ENCODE measurements at regions not wholly inside any gene's neighbourhood (a gene's known extent, or its start where the extent isn't known, plus 50 kb on each side); places are given as distances from the start of the nearest gene placed in this dataset.

DNA sequence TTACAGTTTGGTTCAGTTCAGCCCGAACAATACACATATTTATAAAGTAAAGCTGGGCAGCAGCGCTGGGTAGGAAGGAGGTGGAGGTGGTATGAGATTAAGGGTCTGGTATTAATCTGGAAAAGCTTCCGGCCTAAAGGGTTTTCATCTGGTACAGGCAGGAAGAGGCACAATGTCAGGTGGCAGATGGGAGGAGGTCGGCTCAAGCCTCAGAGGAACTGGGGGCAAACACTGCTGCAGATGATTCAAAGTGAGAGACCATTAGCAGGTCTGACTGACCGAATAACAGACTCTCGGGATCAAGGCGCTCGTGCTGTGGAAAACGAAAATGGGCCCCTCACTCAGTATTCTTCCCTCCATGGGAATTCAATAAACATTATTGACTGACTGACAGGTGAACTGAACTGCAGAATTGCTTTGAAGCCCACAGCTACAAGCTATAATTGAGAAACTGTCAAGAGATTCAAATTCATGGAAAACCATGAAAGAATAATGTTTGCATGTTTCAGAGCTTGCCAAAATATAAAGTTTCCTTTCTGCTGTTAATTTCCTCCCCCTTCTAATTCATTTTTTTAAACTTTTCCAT is 75.3 kb downstream of the TMEM167A start:
- Histone ChIP-seq H3K27ac (no peak overlapping the region), H3K9me3 (no peaks in the 10 kb centered on the region), H3K36me3 (no peaks in the 10 kb centered on the region), H3K4me3 (no peak overlapping the region), H3K4me1 (no peaks in the 10 kb centered on the region), H3K27me3 (no peaks in the 10 kb centered on the region)
- intact Hi-C loops (cut with DNase I; ENCODE audit: low total_unique reads) (no loop called here), in situ Hi-C loops (cut with MboI; ENCODE audit: low pct_ligation_motif_present in 1 of 4, low pct_unique_long_range_greater_than_20kb in 1 of 4, low sequenced_read_pairs in 3 of 4) (no loop called here)
- 77 to 83% methylated on average over 9 of the region's 9 CpGs for WGBS, 2 donors (ENCODE audit: low coverage in 1 of 2)
- no peak for TF ChIP-seq EP300 (IDR thresholded peaks at IDR 0.05; ENCODE audit: low read depth)
- no peak for DNase-seq

DNA sequence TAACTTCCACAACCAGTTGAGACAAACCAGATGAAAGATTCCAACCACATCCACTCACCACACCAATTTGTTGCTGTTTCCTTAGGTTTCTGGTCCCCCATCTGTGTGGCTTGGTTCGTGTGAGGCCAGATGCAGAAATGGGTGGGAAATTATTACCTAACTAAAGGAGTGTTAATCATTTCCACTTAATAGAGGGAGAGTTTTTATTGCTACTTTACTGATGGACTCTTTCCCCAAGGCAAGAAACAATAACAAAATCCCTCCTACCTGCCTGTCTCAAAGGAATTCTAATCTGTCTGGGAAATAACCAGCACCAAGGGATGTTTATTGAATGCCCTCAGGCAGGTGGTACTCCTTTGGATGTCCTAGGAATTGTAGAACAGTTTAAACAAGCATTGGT is 76.3 kb downstream of the TMEM167A start:
- Histone ChIP-seq H3K36me3 (no peaks in the 10 kb centered on the region), H3K27ac (no peak overlapping the region), H3K4me3 (no peak overlapping the region), H3K4me1 (no peaks in the 10 kb centered on the region), H3K27me3 (no peaks in the 10 kb centered on the region), H3K9me3 (no peaks in the 10 kb centered on the region)
- 67 to 70% methylated on average over 1 of the region's 1 CpG for WGBS, 2 donors (ENCODE audit: low coverage in 1 of 2)
- in situ Hi-C loops (cut with MboI; ENCODE audit: low pct_ligation_motif_present in 1 of 4, low pct_unique_long_range_greater_than_20kb in 1 of 4, low sequenced_read_pairs in 3 of 4) (no loop called here), intact Hi-C loops (cut with DNase I; ENCODE audit: low total_unique reads) (no loop called here)
- TF ChIP-seq EP300 (IDR thresholded peaks at IDR 0.05; ENCODE audit: low read depth), result no peak
- no peak for TF ChIP-seq POLR2AphosphoS5 (IDR thresholded peaks at IDR 0.05)
- TF ChIP-seq, protein P1, sequence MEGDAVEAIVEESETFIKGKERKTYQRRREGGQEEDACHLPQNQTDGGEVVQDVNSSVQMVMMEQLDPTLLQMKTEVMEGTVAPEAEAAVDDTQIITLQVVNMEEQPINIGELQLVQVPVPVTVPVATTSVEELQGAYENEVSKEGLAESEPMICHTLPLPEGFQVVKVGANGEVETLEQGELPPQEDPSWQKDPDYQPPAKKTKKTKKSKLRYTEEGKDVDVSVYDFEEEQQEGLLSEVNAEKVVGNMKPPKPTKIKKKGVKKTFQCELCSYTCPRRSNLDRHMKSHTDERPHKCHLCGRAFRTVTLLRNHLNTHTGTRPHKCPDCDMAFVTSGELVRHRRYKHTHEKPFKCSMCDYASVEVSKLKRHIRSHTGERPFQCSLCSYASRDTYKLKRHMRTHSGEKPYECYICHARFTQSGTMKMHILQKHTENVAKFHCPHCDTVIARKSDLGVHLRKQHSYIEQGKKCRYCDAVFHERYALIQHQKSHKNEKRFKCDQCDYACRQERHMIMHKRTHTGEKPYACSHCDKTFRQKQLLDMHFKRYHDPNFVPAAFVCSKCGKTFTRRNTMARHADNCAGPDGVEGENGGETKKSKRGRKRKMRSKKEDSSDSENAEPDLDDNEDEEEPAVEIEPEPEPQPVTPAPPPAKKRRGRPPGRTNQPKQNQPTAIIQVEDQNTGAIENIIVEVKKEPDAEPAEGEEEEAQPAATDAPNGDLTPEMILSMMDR (IDR thresholded peaks at IDR 0.05), result no peak
- TF ChIP-seq POLR2A (IDR thresholded peaks at IDR 0.05), result no peak
- no peak for DNase-seq

DNA sequence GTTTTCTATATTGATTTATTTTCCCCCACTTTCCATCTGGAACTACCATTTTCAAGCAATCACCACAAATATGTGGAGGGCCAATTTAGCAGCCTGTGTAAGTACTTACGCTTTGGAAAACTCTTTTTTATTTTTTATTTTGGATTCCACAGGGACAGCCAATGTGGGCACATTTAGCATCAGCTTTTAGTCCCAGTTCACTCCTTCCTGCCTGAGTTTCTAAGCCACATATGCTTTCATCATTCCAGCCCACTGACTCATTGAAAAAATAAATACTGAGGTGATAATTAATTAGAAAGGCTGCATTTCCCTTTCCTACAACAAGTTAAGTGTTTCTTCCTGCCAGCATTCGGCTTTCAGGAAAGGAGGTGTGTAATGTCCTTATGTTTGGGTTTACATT is 76.8 kb downstream of the TMEM167A start:
- in situ Hi-C loops (cut with MboI; ENCODE audit: low pct_ligation_motif_present in 1 of 4, low pct_unique_long_range_greater_than_20kb in 1 of 4, low sequenced_read_pairs in 3 of 4), result no loop called here
- Histone ChIP-seq H3K36me3 (no peaks in the 10 kb centered on the region), H3K4me3 (no peak overlapping the region), H3K4me1 (no peaks in the 10 kb centered on the region), H3K27ac (no peak overlapping the region), H3K27me3 (no peaks in the 10 kb centered on the region), H3K9me3 (no peaks in the 10 kb centered on the region)
- intact Hi-C loops (cut with DNase I; ENCODE audit: low total_unique reads), result no loop called here
- no peak for DNase-seq
- WGBS, 2 donors (ENCODE audit: low coverage in 1 of 2), result 72% methylated on average over 2 of the region's 2 CpGs
- TF ChIP-seq, protein P1 (IDR thresholded peaks at IDR 0.05), result no peak
- TF ChIP-seq EP300 (IDR thresholded peaks at IDR 0.05; ENCODE audit: low read depth) (no peak), POLR2A (IDR thresholded peaks at IDR 0.05) (no peak), POLR2AphosphoS5 (IDR thresholded peaks at IDR 0.05) (no peak)

DNA sequence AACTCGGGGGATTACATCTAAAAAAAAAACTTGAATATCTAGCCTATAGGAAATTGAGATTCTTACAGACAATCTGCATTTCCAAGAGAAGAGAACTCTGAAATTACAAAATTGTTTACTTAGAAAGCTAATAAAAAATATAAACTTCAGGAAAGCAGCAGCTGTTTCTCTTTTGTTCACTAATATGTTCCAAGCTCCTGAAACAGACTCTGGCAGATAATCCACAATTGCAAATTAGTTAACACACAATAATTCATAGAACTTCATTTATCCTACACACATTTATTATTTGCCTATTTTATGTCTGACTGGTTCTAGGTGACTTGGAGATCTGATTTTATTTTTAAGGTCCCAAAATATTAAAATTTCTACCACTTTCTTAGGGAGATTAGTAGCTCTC is 83.8 kb downstream of the TMEM167A start:
- no peaks in the 10 kb centered on the region for H3K9me3 ChIP-seq
- H3K36me3 ChIP-seq, result no peaks in the 10 kb centered on the region
- H3K4me3 ChIP-seq, result no peak overlapping the region
- 59% methylated on average over 1 of the region's 1 CpG for WGBS, 2 donors (ENCODE audit: low coverage in 1 of 2)
- intact Hi-C loops (cut with DNase I; ENCODE audit: low total_unique reads) (no loop called here), in situ Hi-C loops (cut with MboI; ENCODE audit: low pct_ligation_motif_present in 1 of 4, low pct_unique_long_range_greater_than_20kb in 1 of 4, low sequenced_read_pairs in 3 of 4) (no loop called here)
- H3K27ac ChIP-seq, result no peak overlapping the region
- TF ChIP-seq, protein P1 (IDR thresholded peaks at IDR 0.05), result no peak
- TF ChIP-seq POLR2AphosphoS5 (IDR thresholded peaks at IDR 0.05) (no peak), EP300 (IDR thresholded peaks at IDR 0.05; ENCODE audit: low read depth) (no peak), POLR2A (IDR thresholded peaks at IDR 0.05) (no peak)
- no peaks in the 10 kb centered on the region for H3K27me3 ChIP-seq
- no peak for DNase-seq
- H3K4me1 ChIP-seq, result no peaks in the 10 kb centered on the region

DNA sequence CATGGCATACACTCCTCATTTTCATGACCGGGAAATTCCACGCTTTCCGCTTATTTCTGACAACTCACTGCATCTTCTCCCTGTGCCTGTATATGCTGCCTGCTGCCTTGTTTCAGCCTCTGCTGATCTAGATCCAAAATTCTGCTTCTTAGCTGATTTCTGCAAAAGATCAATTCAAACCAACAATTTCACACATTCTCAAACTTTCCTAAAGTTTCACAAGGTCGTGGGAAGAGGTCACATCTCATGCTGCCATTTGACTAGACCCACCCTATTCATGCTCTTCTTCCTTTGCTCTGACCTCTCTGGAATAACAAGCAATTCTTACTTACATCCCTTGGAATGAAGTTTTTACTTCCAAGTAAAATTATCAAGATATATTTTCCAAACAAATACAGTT is 84.5 kb downstream of the TMEM167A start:
- no peaks in the 10 kb centered on the region for H3K36me3 ChIP-seq
- in situ Hi-C loops (cut with MboI; ENCODE audit: low pct_ligation_motif_present in 1 of 4, low pct_unique_long_range_greater_than_20kb in 1 of 4, low sequenced_read_pairs in 3 of 4) (no loop called here), intact Hi-C loops (cut with DNase I; ENCODE audit: low total_unique reads) (no loop called here)
- TF ChIP-seq POLR2A (IDR thresholded peaks at IDR 0.05), result no peak
- no peak for TF ChIP-seq POLR2AphosphoS5 (IDR thresholded peaks at IDR 0.05)
- TF ChIP-seq EP300 (IDR thresholded peaks at IDR 0.05; ENCODE audit: low read depth), result no peak
- TF ChIP-seq, protein P1 (IDR thresholded peaks at IDR 0.05), result no peak
- H3K9me3 ChIP-seq, result no peaks in the 10 kb centered on the region
- DNase-seq, result no peak
- 62 to 79% methylated on average over 3 to 4 of the region's 4 CpGs for WGBS, 2 donors (ENCODE audit: low coverage in 1 of 2)
- H3K4me3 ChIP-seq, result no peak overlapping the region
- no peaks in the 10 kb centered on the region for H3K4me1 ChIP-seq
- H3K27me3 ChIP-seq, result no peaks in the 10 kb centered on the region
- no peak overlapping the region for H3K27ac ChIP-seq

All from transverse colon (tissue), 4 donors.